T-helper 2 cell treated with Interferon-gamma antibody and Interleukin-4, amounts not matched to agents 5 μg/mL and 100 μg/mL, for 36 hours (primary cell): ENCODE measurements at regions not wholly inside any gene's neighbourhood (a gene's known extent, or its start where the extent isn't known, plus 50 kb on each side); places are given as distances from the start of the nearest gene placed in this dataset.
"Not testable (repeated sequence)": the region's sequence is repeated elsewhere in the genome, so short reads cannot be mapped to it uniquely, and the experiment has no call there.

Experiments
- DNase-seq: peaks from one replicate; pipeline ENCODE4 v3.0.0; 2021; ENCODE audit warnings: low spot score
- H3K27ac Mint-ChIP-seq: one replicate; pipeline ENCODE4 v1.8.0; 2021; ENCODE audit warnings: mild to moderate bottlenecking, mixed read lengths
- H3K27me3 Mint-ChIP-seq: one replicate; pipeline ENCODE4 v1.8.0; 2021; ENCODE audit warnings: low read depth, mixed read lengths
- H3K36me3 Mint-ChIP-seq: one replicate; pipeline ENCODE4 v1.8.0; 2021; ENCODE audit warnings: low read depth, mixed read lengths
- H3K4me1 Mint-ChIP-seq: one replicate; pipeline ENCODE4 v1.8.0; 2021; ENCODE audit warnings: low read depth, mixed read lengths
- H3K4me3 Mint-ChIP-seq: one replicate; pipeline ENCODE4 v1.8.0; 2022; ENCODE audit warnings: mild to moderate bottlenecking, moderate library complexity, mixed read lengths
- H3K9me3 Mint-ChIP-seq: one replicate; pipeline ENCODE4 v1.8.0; 2021; ENCODE audit warnings: mixed read lengths

DNA sequence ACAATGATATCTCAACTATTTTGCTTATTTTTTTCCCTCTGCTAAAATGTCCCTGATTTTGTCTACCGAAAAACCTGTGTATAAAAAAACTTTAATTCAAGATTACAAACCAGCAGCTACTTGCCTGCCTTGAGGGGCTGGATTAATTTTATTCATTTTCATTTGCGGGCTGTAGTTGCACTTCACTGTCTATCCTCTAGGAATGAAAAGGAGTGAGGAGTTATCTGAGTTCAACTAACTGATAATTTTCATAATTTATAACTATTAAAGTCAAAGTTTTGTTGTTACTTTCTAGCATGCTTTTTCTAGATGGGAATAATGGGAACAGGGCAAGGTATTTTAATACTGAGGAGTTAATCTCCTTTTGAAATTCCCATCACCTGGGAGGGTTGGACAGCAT lies 50.3 kb upstream of the AGTPBP1 start:
- not testable (repeated sequence) for H3K36me3 Mint-ChIP-seq, H3K4me1 Mint-ChIP-seq, H3K9me3 Mint-ChIP-seq, H3K4me3 Mint-ChIP-seq, H3K27ac Mint-ChIP-seq, DNase-seq
- peaks cover 30% of the 10 kb centered on the region for H3K27me3 Mint-ChIP-seq

DNA sequence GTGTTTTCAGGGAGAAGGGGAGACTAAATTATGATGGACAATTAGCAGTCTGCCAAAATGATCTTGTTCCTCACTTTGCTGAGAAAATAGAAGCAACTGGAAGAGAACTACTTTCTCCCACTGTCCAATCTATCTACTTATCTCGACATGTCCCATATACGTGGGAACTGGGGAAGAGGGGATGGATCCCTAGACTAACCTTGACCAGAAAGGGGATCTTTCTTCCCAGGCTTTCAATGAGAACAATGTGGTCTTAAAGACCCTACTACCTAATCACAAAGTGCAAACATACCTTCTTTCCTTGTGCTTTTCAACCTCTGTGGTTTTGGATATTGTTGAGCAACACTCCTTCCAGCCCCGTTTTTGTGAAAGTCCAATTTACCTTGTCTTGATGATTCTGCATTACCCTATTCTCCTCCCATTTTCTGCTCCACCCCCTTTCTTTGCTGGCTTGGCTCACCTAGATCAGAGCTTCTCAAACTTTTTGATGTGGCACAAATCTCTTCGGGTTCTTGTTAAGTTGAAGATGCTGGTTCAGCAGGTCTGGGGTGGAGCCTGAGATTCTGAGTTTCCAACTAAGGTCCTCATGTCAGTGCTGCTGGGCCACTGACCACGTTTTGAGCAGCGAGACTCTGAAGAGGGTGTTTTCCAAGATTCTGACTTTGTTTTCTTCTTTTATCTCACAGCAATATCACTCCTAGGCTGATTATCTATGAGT lies 61.4 kb upstream of the AGTPBP1 start:
- not testable (repeated sequence) for H3K9me3 Mint-ChIP-seq, DNase-seq, H3K27ac Mint-ChIP-seq, H3K36me3 Mint-ChIP-seq, H3K27me3 Mint-ChIP-seq, H3K4me1 Mint-ChIP-seq, H3K4me3 Mint-ChIP-seq

- not testable (repeated sequence) for H3K4me3 Mint-ChIP-seq, DNase-seq, H3K9me3 Mint-ChIP-seq, H3K27me3 Mint-ChIP-seq
- Mint-ChIP-seq H3K4me1 (peaks cover 12% of the 10 kb centered on the region), H3K27ac (peak overlapping the region; percentile 69), H3K36me3 (peaks cover 12% of the 10 kb centered on the region)
These were observed 63.0 kb upstream of the AGTPBP1 start for GRCh38 chr9:85804847-85805133.

DNA sequence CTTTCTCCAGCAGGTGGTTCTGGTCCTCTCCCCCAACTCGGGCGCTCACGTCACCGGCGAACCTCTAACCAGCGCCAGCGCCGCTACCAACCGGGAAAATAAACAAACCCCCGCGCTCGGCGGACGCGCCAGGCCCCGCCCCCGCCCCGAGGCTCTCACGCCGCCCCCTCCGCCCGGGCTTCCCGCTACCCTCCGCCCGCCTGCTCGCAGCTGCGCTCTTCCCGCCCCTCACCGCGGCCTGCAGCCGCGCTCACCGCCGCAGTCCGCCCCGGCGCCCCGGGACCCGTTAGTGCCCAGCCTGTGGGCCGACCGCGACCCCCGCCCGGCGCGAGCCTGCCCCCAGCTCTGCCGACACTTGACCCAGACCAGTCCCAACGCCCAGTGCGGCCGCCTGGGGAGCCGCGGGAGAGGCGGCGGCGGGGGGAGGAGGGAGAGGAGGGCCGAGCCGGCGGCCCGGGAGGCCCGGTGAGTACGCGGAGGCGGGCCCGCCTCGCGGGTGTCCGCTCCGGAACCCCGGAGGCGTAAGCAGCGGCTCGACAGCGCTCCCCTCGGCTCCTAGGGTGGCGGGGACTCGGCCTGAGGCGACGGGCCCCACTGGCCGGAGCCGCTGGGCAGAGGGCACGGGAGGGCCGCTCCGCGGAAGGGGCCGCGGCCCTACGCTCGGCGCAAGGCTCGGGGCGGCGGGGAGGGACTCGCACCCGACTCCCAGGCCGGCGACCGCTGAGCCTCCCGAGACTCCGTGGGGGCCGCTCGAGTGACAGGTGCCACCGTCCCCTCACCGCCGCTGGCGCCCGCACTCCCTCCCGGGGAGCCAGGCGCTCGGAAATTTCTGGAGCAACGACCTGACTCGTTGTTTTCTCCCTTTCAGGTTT lies 63.6 kb upstream of the AGTPBP1 start:
- Mint-ChIP-seq H3K4me3 (peak overlapping the region; percentile 89), H3K36me3 (peaks cover 12% of the 10 kb centered on the region), H3K4me1 (peaks cover 12% of the 10 kb centered on the region), H3K27ac (peak overlapping the region; percentile 69)
- H3K27me3 Mint-ChIP-seq, H3K9me3 Mint-ChIP-seq: not testable (repeated sequence)
- peak; percentile 66 for DNase-seq

DNA sequence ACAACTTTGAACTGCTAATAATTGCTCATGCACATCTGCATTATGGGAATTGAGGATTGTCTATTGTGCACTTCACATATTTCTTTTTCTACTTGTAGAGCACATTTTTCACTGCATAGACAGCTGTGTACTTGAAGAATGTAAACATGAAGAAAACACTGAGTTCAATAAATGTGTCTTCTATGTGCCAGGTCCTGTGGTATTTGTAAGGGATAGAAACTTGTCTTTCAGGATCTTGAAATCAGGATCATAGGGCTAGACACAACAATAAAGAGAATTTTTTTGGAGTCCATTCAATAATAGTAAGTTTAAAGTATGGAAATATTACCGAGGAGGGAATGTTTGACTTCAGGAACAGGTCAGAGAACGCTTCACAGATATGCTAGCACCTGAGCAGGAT lies 66.6 kb upstream of the AGTPBP1 start:
- Mint-ChIP-seq H3K36me3 (peaks cover 15% of the 10 kb centered on the region), H3K4me1 (peaks cover 14% of the 10 kb centered on the region)
- not testable (repeated sequence) for H3K9me3 Mint-ChIP-seq, H3K27ac Mint-ChIP-seq, H3K4me3 Mint-ChIP-seq, DNase-seq, H3K27me3 Mint-ChIP-seq

DNA sequence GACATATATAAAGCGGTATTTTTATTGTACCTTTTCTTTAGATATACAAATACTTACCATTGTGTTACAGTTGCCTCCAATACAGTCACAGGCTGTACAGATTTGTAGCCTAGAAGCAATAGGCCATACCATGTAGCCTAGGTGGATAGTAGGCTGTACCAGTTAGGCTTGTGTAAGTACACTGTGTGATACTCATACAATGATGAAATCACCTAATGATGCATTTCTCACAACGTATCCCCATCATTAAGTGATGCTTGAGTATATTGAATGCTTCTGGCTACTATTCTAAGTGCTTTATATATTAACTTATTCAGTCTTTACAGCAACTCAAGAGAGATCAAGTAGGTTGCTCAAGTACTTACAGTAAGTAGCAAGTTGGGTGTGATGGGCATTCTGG lies 71.6 kb upstream of the AGTPBP1 start:
- not testable (repeated sequence) for H3K4me3 Mint-ChIP-seq, H3K27ac Mint-ChIP-seq, H3K9me3 Mint-ChIP-seq, H3K27me3 Mint-ChIP-seq, H3K4me1 Mint-ChIP-seq, DNase-seq, H3K36me3 Mint-ChIP-seq

DNA sequence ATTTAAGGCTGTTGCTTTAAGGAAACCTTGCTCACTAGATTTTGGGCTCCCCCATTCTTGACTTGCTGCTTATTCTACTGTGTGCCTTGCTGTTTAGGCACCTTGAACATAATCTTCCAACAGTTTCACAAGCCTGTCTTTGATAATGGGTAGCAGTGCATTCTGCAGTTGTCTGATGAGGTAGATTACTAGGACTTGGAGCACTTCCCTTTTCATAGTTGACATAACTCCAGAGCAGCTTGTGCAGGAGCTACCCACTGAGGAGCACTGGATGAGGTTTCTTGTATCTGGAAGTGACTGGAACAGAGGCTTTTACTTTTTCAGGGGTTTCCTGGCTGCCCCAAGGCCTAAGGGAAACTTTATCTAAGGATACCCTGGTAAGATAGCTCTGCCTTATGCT lies 73.0 kb upstream of the AGTPBP1 start:
- H3K27ac Mint-ChIP-seq, H3K4me3 Mint-ChIP-seq, H3K36me3 Mint-ChIP-seq, DNase-seq, H3K9me3 Mint-ChIP-seq, H3K4me1 Mint-ChIP-seq, H3K27me3 Mint-ChIP-seq: not testable (repeated sequence)

- not testable (repeated sequence) for H3K36me3 Mint-ChIP-seq, H3K27me3 Mint-ChIP-seq, DNase-seq, H3K4me3 Mint-ChIP-seq, H3K4me1 Mint-ChIP-seq, H3K9me3 Mint-ChIP-seq, H3K27ac Mint-ChIP-seq
These were observed 77.2 kb upstream of the AGTPBP1 start for GRCh38 chr9:85818971-85819370.

- not testable (repeated sequence) for H3K4me1 Mint-ChIP-seq, H3K9me3 Mint-ChIP-seq, H3K36me3 Mint-ChIP-seq, H3K27ac Mint-ChIP-seq, H3K4me3 Mint-ChIP-seq, H3K27me3 Mint-ChIP-seq, DNase-seq
These were observed 78.8 kb upstream of the AGTPBP1 start for GRCh38 chr9:85820598-85820997.

DNA sequence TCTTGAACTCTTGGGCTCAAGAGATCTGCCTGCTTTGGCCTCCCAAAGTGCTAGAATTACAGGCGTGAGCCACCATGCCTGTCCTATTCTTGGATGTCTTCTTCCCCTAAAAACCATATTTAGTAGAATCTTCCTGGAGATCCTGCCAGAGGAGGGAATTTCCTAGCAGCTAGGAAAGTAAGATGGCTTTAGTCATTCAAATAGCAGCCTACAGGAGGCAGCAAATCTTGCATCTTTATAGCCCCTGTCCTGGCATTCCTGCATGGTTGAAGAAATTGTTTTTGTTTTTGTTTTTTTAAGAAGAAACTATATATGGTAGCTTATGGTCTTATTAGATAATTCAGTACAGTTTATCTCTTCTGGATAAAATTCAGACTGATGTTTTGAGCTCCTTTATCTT lies 83.2 kb upstream of the AGTPBP1 start:
- not testable (repeated sequence) for H3K36me3 Mint-ChIP-seq, DNase-seq, H3K4me1 Mint-ChIP-seq, H3K27me3 Mint-ChIP-seq, H3K27ac Mint-ChIP-seq, H3K9me3 Mint-ChIP-seq, H3K4me3 Mint-ChIP-seq

DNA sequence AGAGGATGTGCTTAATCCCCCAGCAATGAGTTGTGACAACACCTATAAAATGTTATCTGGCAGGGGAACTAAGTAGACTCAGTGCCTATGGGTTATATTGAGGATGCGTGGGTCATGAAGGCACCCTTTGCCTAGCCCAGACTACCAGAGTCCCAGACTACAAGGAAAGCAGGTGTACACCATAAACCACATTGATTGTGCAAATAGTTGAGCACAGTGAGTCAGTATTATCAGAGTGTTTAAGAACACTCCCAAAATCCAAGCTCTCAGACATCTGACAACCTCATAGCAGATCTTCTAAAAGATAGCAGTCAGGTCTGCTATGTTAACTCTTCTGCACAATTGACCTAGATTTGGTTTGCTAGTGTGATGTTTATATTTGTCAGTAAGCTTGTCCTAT lies 92.8 kb upstream of the AGTPBP1 start:
- H3K27ac Mint-ChIP-seq, H3K9me3 Mint-ChIP-seq, H3K27me3 Mint-ChIP-seq, DNase-seq, H3K4me1 Mint-ChIP-seq, H3K36me3 Mint-ChIP-seq, H3K4me3 Mint-ChIP-seq: not testable (repeated sequence)

GRCh38 chr9:85843949-85844348 lies 97.0 kb upstream of the NAA35 start:
- not testable (repeated sequence) for H3K27me3 Mint-ChIP-seq, H3K36me3 Mint-ChIP-seq, H3K9me3 Mint-ChIP-seq, DNase-seq, H3K4me3 Mint-ChIP-seq, H3K27ac Mint-ChIP-seq, H3K4me1 Mint-ChIP-seq

- H3K4me1 Mint-ChIP-seq, H3K9me3 Mint-ChIP-seq, H3K27me3 Mint-ChIP-seq, H3K4me3 Mint-ChIP-seq, DNase-seq, H3K27ac Mint-ChIP-seq, H3K36me3 Mint-ChIP-seq: not testable (repeated sequence)
These were observed 93.2 kb upstream of the NAA35 start for GRCh38 chr9:85847782-85848181.

DNA sequence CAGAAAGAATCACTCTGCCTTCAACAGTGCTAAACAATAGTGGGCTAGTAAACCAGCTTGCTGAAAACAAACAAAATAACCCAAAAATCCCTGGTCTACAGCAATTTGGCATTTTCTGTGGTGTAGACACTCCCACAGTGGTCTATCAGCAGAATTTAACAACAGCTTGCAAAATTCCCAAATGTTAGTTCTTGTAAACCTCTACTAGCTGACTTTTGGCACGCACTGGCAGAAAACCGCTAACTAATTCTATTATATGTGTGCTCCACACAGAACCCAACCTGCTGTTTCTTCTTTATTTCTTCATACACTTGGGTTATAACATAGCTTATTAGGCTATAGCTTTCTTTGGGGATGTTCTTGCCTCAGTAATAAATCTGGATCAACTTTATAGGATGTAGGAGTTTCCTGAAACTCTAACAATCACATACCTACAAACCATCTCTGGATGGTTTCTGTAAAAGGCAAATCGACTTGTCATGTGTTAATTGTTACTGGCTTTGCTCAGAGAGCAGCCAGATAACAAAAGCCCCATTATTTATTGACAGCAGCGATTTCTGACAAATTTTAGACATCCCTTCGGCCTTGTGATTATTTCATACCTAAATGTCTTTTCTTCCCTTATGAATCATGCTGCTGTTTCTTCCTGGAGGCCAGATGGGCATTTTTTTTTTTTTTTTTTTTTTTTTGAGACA lies 82.7 kb upstream of the NAA35 start:
- Mint-ChIP-seq H3K36me3 (no peaks in the 10 kb centered on the region), H3K9me3 (no peaks in the 10 kb centered on the region), H3K27ac (no peak overlapping the region), H3K4me3 (no peak overlapping the region), H3K4me1 (no peaks in the 10 kb centered on the region), H3K27me3 (no peaks in the 10 kb centered on the region)
- no peak for DNase-seq
